Testis (tissue), 2 donors: ENCODE measurements at regions not wholly inside any gene's neighbourhood (a gene's known extent, or its start where the extent isn't known, plus 50 kb on each side); places are given as distances from the start of the nearest gene placed in this dataset.

ENCODE experiments used
- CTCF ChIP-seq, 3 experiments: fragments of 450-650 bp in 2 of 3; fragments of 200-600 bp in 1 of 3; sonication (generic) in 1 of 3; IDR thresholded peaks; one replicate each; pipeline ENCODE4 v1.5.1; 2016 to 2019; ENCODE audit warnings: antibody characterized with exemption in 3 of 3, mild to moderate bottlenecking in 2 of 3, moderate library complexity in 1 of 3
- POLR2A ChIP-seq: fragments of 450-650 bp; IDR thresholded peaks from one replicate; pipeline ENCODE4 v1.6.1; 2017; ENCODE audit warnings: antibody characterized with exemption, mild to moderate bottlenecking, moderate library complexity

- no peak for TF ChIP-seq CTCF (IDR thresholded peaks at IDR 0.05)
- TF ChIP-seq POLR2A, result no peak
Observed at GRCh38 chr13:93144031-93144430, 82.6 kb upstream of the GPC6 start.
